Liver (tissue), 8 donors: ENCODE measurements at regions not wholly inside any gene's neighbourhood (a gene's known extent, or its start where the extent isn't known, plus 50 kb on each side); places are given as distances from the start of the nearest gene placed in this dataset.

ENCODE experiments used
- DNase-seq: peaks from one replicate; pipeline ENCODE4 v3.0.0-alpha.2; 2017; ENCODE audit warnings: low spot score
- H3K27ac ChIP-seq, 2 donors: one replicate each; pipeline ENCODE4 v1.7.0; 2013; ENCODE audit warnings: inconsistent platforms in 2 of 2, low read length in 2 of 2, control low read depth in 1 of 2, low read depth in 1 of 2, mild to moderate bottlenecking in 1 of 2
- H3K27me3 ChIP-seq, 4 donors: one replicate each; pipeline versions ENCODE4 v1.6.1 to v1.7.0; 2013; ENCODE audit warnings: low read length in 3 of 4, inconsistent platforms in 1 of 4, mild to moderate bottlenecking in 1 of 4, moderate library complexity in 1 of 4; ENCODE audit not compliant: control insufficient read depth in 4 of 4, insufficient read depth in 4 of 4
- H3K36me3 ChIP-seq, 4 donors: one replicate each; pipeline versions ENCODE4 v1.6.1 to v1.7.0; 2013; ENCODE audit warnings: low read length in 3 of 4, mild to moderate bottlenecking in 3 of 4, low read depth in 1 of 4, moderate library complexity in 1 of 4; ENCODE audit not compliant: control insufficient read depth in 4 of 4, insufficient read depth in 3 of 4
- H3K4me1 ChIP-seq, 4 donors: one replicate each; pipeline versions ENCODE4 v1.6.1 to v1.7.0; 2013; ENCODE audit warnings: low read length in 3 of 4, mild to moderate bottlenecking in 3 of 4, moderate library complexity in 1 of 4; ENCODE audit not compliant: control insufficient read depth in 4 of 4, insufficient read depth in 4 of 4
- H3K4me3 ChIP-seq, 3 donors: one replicate each; pipeline versions ENCODE4 v1.6.1 to v1.7.0; 2013; ENCODE audit warnings: low read length in 3 of 3, control low read depth in 1 of 3, low read depth in 1 of 3, mild to moderate bottlenecking in 1 of 3
- H3K9ac ChIP-seq, 2 donors: one replicate each; pipeline ENCODE4 v1.7.0; 2013; ENCODE audit warnings: low read length in 2 of 2, mild to moderate bottlenecking in 2 of 2, moderate library complexity in 2 of 2, control low read depth in 1 of 2, low read depth in 1 of 2
- H3K9me3 ChIP-seq, 4 donors: one replicate each; pipeline versions ENCODE4 v1.6.1 to v1.7.0; 2013; ENCODE audit warnings: low read length in 3 of 4; ENCODE audit not compliant: control insufficient read depth in 4 of 4
- CTCF ChIP-seq: fragments of 150-350 bp; IDR thresholded peaks from 2 replicates; pipeline ENCODE4 v1.5.1; 2017; ENCODE audit warnings: improper control_type of control experiment, low read depth, low read length; ENCODE audit not compliant: missing input control
- EGR1 ChIP-seq, 2 donors: IDR thresholded peaks; 2 replicates each; pipeline ENCODE4 v1.6.1; 2016 to 2018; ENCODE audit warnings: antibody characterized with exemption in 2 of 2, low read depth in 2 of 2
- GABPA ChIP-seq, 2 donors: IDR thresholded peaks in 1 of 2; conservative IDR thresholded peaks in 1 of 2; 2 replicates each; pipeline ENCODE4 v1.6.1; 2016; ENCODE audit warnings: antibody characterized with exemption in 2 of 2, mild to moderate bottlenecking in 1 of 2, moderate library complexity in 1 of 2
- HNF4G ChIP-seq: IDR thresholded peaks from 2 replicates; pipeline ENCODE4 v1.6.1; 2016; ENCODE audit warnings: antibody characterized with exemption
- JUND ChIP-seq, 2 donors: IDR thresholded peaks; 2 replicates each; pipeline ENCODE4 v1.6.1; 2016; ENCODE audit warnings: antibody characterized with exemption in 2 of 2
- RAD21 ChIP-seq, 2 donors: IDR thresholded peaks; 2 replicates each; pipeline ENCODE4 v1.6.1; 2016; ENCODE audit warnings: antibody characterized with exemption in 2 of 2, mild to moderate bottlenecking in 2 of 2
- RXRA ChIP-seq, 2 donors: IDR thresholded peaks; 2 replicates each; pipeline ENCODE4 v1.6.1; 2017 to 2018; ENCODE audit warnings: antibody characterized with exemption in 2 of 2, mild to moderate bottlenecking in 1 of 2
- YY1 ChIP-seq: IDR thresholded peaks from 2 replicates; pipeline ENCODE4 v1.6.1; 2016; ENCODE audit warnings: antibody characterized with exemption, mild to moderate bottlenecking
- WGBS: extraction: QIAGEN DNeasy Blood & Tissue Kit; methylation state at CpG from one replicate; pipeline ENCODE4 v1.1.7; 2013; 5-methylcytosine and 5-hydroxymethylcytosine counted together
- donor health status: healthy.
- donor health status: healthy.
- donor health status: healthy.
- donor health status: healthy.
- donor health status: healthy.

- Histone ChIP-seq H3K9ac (no peak overlapping the region), H3K27me3 (no peaks in the 10 kb centered on the region), H3K27ac (no peak overlapping the region), H3K9me3 (peaks cover 0 to 3% (median 2%) of the 10 kb centered on the region in 4 donors), H3K36me3 (no peaks in the 10 kb centered on the region), H3K4me1 (no peaks in the 10 kb centered on the region), H3K4me3 (no peak overlapping the region)
- TF ChIP-seq JUND (IDR thresholded peaks at IDR 0.05) (no peak), YY1 (no peak), CTCF (no peak)
- no peak for DNase-seq
These were observed 418.3 kb upstream of the B3GAT1 start for GRCh38 chr11:134830312-134830711.

- no peaks in the 10 kb centered on the region for H3K4me1 ChIP-seq
- no peak overlapping the region for H3K27ac ChIP-seq
- no peak for DNase-seq
- no peak for TF ChIP-seq CTCF
- TF ChIP-seq GABPA (IDR thresholded peaks at IDR 0.05 in 1 of 2, conservative IDR thresholded peaks at IDR 0.05 in 1 of 2): no peak
- no peak for TF ChIP-seq JUND (IDR thresholded peaks at IDR 0.05)
- no peak for TF ChIP-seq HNF4G
- WGBS: 93% methylated on average over 4 of the region's 4 CpGs
- H3K9me3 ChIP-seq: no peaks in the 10 kb centered on the region
- no peak overlapping the region for H3K9ac ChIP-seq
- no peaks in the 10 kb centered on the region for H3K36me3 ChIP-seq
- peaks cover 0 to 4% (median 0%) of the 10 kb centered on the region in 4 donors for H3K27me3 ChIP-seq
- no peak overlapping the region for H3K4me3 ChIP-seq
These were observed 411.9 kb upstream of the B3GAT1 start for GRCh38 chr11:134823970-134824369.

GRCh38 chr11:134822897-134823296, 410.9 kb upstream of the B3GAT1 start:
- H3K9me3 ChIP-seq: no peaks in the 10 kb centered on the region
- 70% methylated on average over 8 of the region's 8 CpGs for WGBS
- H3K27ac ChIP-seq: no peak overlapping the region
- H3K9ac ChIP-seq: no peak overlapping the region
- no peak for DNase-seq
- no peaks in the 10 kb centered on the region for H3K36me3 ChIP-seq
- no peak overlapping the region for H3K4me3 ChIP-seq
- no peaks in the 10 kb centered on the region for H3K4me1 ChIP-seq
- no peak for TF ChIP-seq HNF4G
- no peak for TF ChIP-seq JUND (IDR thresholded peaks at IDR 0.05)
- TF ChIP-seq RXRA (IDR thresholded peaks at IDR 0.05): no peak
- TF ChIP-seq YY1: no peak
- no peak for TF ChIP-seq EGR1 (IDR thresholded peaks at IDR 0.05; ENCODE audit: low read depth in 2 of 2)
- no peak for TF ChIP-seq RAD21 (IDR thresholded peaks at IDR 0.05)
- no peak for TF ChIP-seq CTCF
- H3K27me3 ChIP-seq: peaks cover 0 to 8% (median 0%) of the 10 kb centered on the region in 4 donors
